DMS153 (cell line): ENCODE measurements at regions not wholly inside any gene's neighbourhood (a gene's known extent, or its start where the extent isn't known, plus 50 kb on each side); places are given as distances from the start of the nearest gene placed in this dataset.

Source experiments
- DNase-seq: peaks from one replicate; lab custom pipeline; 2025; lab: John Stamatoyannopoulos, UW

DNA sequence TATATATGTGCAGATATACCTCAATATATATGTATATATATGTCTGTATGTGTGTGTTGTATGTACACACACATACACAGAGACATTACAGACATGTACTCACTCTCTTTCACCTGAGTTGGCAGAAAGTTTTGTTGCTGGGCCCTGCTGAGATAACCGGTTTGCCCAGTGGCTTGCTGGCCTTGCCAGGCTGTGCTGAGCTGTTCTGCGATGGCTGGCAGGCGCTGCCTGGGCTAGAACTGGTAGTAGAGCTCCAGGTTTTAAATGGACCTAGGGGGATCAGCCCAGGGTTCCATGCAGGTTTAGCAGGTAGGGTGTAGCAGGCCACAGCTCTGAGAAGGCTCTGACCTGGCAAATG, 394.3 kb downstream of the GADD45G start:
- peak; percentile 52 for DNase-seq

DNA sequence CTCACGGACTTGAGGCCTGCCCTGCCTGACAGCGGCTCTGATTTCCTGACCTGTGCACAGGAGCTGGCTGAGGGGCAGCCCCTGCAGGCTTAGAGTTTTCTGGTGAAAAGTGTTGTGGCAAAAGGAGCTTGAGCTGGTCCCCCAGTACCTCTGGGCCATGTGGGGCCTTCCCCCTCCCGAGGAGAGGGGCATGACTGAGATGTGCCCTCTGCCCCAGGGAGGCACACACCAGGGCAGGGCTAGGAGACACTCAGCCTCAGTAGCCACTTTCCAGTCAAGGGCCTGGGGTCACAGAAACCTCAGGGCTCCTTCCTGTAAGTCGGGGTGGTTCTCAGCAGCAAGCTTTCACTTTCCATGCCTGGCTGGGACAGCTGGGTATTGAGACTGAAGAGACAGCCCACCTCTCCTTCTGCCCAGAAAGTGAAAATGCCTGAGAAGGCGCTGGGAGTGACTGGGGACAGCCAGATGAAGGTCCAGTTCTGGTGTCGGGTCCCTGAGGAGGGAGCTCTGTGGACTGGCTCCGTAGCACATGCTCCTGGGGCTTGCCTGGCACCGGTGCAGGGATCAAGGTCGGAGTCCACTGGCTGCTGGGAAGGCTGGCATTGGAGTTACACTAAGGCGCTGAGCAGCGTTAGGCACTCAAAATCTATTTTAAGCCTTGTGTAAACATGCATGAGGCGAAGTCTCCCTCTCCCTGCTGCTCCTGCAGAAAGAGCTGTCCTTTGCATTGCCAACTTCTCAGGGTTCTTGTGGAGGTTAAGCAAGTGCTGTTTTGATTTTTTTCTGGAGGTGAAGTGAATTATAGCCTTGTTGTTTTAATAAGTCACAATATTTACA, 394.9 kb downstream of the GADD45G start:
- peak; percentile 93 for DNase-seq

DNA sequence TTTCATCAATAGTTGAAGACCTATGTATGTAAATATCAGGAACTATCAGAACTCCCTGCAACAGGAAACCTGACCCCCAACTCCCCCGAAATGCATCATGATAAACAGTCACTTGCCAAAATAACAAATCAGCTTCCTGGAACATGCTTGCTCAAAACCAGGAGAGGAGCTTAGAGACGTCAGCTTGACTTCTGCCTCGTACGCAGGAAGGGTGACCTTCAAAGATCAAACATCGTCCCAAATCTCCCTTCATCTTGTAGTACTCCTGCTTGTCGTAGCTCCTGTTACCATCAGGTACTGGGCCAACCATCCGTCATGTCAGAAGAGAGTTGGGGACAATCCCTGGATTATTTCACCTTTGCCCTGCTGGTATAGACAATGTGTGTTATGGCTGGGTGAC, 396.1 kb downstream of the GADD45G start:
- peak; percentile 72 for DNase-seq

DNA sequence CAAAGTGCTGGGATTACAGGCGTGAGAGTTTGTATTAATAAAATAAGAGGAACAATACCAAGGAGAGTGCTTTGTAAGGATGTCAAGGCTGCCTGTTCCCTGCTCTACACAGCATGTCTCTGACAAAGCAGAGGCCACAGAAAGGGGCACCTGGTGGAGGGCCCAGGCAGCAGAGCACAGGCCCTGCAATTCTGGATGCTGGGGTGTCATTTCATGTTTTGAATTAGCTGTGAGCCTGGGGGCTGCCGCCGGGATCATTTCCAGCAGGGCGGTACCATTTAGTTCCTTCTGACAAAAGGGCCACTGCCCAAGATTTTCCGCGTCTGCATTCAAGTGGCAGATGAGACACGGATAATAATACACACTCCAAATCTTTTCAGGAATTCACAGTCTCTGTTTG, 396.9 kb downstream of the GADD45G start:
- DNase-seq: no peak

DNA sequence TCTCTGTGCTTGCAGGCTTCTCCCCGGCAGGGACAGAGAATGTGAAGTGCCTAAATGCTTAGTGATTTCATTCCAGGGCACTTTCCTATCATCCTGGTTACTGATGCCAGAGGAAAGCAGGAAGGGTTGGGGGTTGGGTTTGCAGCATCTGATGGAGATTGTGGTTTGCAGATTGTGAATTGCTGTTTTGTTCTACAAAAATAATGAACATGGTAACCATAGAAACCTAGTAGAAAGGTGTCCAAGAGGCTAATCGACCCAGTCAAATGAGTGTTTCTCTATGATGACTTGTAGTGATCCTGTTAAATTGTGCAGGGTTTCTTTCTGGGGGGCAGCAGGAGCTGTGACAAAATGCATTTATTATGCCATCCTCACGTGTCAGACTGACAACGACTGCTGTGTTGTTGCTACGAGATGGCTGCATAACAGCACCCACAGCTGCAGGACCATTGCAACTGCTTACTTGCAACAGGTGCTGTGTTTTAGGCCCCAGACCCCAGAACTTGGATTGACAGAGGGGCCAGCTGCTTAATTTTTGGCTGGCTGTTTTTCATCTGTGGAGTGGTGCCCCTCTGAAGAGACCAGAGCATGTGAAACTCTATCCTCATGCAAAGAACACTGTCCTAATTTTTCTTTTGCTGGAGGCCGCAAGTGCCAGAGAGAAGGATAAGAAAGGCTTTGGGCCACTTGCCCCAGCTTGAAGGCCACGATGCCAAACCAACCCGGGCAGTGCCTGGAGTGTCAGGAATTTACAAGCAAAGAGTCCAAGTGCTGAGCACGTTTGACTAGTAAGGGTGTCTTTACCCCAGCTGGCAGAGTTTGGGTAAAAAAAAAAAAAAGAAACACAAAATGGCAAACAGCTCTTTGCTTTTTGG, 397.8 kb downstream of the GADD45G start:
- DNase-seq: peak; percentile 44

DNA sequence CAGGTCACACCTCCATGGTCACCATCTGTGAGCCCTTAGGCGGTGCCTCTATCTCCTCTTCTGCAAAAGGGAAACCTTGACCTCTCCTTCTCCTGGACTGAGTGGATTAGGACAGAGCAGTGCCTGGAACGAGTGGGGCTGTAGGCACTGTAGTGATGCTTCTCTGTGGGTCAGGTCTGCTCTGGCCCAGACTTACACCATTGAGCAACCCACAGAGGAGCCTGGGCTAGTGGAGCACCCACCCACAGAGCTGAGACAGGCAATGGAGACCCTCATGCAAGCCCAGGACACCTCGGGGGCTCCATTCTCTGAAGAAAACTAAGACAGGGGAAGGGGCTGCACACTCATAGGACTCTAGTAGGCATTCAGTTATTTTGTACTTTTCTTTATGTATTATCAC, 400.6 kb downstream of the GADD45G start:
- DNase-seq: no peak

DNA sequence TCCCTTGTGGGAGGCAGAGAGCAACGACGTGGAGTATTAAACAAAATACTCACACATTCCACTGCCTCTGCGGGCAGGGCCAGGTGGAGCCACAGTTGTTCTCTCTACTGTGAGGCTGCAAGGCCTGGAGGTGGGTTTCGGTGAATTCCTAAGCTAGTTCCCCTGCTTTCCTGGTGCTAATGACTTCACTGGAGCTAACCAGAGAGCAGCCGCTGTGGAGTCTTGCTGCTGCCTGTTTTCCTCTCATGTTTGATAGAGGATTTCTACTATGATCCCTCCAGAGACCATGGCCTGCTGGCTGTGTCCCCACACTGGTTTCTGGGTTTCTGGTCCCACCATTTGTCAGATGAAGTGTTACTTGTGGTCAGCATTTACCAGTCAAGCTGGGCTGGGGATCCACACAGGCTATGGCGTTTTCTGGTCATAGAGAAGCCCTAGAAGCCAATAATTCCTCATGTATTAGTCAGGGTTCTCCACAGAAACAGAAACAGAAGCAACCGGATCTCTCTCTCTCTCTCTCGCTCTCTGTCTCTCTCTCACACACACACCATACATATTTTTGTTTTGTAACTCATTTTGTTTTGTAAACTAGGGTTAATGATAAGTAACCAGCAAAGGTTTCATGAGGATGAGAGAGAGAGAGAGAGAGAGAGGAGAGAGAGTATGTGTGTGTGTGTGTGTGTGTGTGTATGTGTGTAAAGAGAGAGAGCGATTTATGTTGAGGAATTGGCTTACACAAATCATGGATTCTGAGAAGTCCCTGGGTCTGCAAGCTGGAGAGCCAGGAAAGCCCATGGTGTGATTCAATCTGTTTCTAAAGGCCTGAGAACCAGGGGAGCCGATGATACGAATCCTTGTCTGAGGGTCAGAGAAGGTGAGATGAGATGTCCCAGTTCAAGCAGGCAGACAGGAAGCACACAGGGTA, 403.0 kb downstream of the GADD45G start:
- DNase-seq: no peak

DNA sequence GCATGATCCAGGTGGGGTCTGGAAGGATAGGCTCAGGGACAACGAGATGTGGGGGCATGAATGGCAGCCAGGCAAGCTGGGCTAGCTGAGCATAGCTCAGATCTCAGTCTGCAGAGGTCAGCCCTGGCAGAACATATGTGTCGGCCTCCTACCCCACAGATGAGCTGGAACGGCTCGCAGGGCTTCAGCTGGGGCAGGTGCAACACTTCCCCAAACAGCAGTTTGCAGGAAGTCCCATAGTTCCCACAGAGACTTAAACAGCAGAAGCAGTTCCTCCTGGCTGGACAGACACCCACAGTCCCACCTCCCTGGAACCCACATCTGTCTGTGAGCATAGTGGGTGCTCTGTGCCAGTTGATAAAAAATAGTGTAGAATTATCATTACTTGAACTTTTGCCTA, 404.6 kb downstream of the GADD45G start:
- no peak for DNase-seq

DNA sequence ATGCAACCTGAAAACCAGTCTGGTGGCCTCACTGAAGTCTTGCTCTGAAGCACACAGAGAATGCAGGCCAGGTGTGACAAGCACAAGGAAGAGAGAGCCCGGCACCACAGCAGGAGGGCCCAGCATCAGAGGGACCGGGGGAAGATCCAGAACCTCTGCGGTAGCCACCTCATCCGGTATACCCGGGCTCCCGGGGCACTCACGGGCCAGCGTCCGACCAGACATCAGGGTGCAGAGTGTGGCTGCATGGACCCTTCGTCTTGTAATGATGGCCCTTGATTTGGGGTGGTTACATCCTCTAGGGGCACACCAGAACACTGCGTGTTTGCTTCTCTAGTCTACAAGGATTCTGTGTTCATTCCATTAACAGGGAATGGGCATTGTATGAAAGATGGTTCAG, 406.0 kb downstream of the GADD45G start:
- DNase-seq: no peak

DNA sequence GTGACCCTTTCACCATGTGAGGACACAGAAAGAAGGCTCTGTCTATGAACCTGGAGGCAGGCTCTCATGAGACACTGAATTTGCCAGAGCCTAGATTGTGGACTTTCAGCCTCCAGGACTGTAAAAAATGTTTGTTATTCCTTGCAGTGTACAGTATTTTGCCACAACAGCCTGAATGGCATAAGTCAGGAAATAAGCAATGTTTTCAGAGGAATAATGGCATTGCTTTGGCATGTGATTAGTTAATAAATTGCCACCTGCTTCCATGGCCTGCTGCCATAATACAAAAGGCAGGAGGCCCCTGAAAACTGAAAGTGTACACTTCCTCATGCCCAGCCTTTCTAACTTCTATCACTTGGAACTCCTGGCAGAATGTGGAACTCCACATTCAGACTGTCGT, 408.1 kb downstream of the GADD45G start:
- no peak for DNase-seq

DNA sequence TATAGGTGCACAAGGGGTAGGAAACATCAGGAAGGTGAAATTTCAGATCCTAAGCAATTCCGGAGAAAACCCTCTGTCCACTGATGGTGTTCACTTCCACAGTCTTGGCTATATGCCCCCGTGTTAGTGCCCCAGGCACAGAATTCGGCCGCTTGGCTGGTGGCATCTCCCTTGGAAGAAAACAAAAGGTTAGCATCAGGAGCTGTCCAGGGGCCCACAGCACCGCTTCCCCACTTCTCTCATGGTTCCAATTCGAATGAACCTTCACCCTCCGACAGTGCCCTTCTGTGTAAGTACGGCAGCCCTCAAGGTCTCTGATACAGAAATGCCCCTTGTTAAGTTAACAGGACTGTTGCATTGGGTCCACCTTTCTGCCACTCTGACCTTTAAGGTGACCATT, 409.0 kb downstream of the GADD45G start:
- no peak for DNase-seq

DNA sequence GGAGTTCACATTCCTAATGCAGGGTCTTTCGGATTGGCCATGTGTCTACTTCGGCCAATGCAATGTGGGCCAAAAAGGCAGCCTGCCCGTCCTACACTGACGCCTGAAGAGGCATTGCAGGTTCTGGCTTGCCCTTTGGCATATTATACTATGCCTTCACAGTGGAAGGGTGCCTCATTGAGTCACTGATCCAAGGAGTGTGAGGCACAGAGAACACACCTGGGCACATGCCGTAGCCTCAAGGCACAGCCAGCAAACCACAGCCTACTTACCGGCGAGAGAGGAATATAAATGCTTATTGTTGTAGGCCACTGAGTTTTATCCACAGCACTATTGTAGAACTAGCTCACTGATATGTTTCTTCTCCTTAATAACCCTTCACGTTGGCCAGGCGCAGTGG, 409.6 kb downstream of the GADD45G start:
- DNase-seq: no peak

DNA sequence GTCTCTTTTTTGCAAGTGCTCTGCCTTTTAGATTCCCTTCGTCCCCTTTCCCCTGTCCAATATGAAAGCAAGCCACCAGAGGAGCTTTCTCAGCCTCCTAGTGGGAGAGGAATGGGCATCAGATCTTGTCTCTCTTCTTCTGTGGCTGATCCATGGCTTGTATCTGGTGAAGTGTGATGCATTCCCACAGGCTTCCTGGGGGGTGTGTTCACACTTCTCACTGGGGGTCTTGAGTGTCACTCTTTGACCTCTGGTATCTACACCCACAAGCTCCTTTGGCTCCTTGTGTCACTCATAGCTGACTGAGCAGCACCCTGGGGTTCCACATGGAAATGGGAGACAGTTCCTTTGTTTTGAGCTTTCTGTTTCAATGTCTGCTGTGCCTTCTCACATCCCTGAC, 411.5 kb downstream of the GADD45G start:
- DNase-seq: no peak

DNA sequence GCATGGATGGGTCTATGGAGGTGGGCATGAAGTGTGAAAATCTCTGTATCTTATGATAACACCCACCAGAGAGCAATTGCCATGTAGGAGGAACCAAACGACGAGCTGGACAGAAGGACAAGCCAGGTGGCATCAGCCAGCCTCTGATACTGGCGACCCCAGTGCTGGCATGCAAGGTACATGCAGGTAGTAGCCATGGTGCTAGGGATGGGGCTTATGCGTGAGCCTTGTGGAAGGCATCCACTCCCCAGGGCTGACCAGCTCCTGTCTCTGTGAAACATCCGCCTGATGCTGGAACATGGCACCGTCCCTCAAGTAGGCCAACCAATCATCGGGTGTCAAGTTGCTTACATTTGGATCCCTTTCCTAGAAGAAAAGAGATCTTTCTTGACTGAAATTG, 412.9 kb downstream of the GADD45G start:
- no peak for DNase-seq

DNA sequence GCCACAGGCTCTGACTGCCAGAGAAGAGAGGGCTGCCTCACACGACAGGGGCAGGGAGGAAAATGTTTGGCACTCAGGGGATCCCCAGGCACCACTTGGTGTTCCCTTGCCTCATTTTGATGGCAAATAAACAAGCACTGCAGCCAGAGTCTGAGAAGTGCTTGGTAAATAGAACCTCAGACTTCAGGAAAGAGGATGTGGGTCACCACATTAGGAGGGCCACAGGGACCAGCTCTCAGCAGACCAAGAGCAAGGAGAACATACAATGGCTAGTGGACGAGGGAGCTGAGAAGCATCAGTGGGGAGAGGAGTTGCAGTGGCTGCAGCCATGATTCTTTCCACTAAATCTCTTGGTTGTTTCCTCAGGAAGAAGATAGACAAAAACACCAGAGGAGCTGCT, 413.9 kb downstream of the GADD45G start:
- peak; percentile 75 for DNase-seq

DNA sequence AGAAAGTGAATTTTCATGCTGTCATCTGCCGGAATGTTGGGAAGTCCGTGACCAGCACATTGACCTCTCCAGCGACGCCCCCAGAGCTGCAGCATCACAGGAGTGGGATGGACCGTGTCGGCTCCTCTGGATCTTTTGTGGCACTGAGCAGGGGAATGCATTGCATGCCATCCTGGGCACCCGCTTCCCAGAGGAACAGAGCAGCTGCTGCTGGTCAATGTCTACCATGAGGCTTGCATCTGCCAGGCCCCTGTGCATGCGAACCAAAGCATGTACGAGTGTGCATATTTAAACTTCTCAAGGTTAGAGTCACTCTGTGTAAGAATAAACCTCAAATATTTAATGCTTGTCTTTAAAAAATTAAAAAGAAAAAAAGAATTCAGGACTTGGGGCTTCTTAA, 414.8 kb downstream of the GADD45G start:
- no peak for DNase-seq

DNA sequence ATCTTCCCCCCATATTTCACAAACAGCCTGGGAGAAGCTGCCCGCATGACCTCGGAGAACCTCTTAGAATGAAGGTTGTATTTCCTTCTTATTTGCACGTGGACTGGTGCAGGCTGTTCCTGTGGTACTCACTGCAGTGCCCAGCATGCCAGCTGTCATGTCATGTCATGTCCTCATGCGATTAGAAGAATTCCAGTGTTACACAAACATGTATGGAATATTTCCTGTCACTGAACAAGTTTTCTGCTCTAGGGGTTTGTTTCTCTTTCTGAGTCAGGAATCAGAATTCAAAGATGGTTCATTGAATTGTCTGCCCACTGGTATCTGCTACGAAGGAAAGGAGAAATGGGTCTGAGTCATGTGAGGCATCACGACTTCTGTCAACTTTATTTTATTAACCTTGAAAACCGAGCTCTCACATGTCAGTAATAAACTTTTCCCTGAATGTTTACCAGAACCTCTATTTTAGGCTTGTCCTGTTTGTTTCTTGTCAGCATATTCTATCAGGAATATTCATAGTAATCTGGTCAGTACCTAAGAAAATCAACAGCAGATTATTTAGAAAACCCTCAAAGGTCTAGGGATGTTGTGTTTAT, 415.6 kb downstream of the GADD45G start:
- DNase-seq: no peak

DNA sequence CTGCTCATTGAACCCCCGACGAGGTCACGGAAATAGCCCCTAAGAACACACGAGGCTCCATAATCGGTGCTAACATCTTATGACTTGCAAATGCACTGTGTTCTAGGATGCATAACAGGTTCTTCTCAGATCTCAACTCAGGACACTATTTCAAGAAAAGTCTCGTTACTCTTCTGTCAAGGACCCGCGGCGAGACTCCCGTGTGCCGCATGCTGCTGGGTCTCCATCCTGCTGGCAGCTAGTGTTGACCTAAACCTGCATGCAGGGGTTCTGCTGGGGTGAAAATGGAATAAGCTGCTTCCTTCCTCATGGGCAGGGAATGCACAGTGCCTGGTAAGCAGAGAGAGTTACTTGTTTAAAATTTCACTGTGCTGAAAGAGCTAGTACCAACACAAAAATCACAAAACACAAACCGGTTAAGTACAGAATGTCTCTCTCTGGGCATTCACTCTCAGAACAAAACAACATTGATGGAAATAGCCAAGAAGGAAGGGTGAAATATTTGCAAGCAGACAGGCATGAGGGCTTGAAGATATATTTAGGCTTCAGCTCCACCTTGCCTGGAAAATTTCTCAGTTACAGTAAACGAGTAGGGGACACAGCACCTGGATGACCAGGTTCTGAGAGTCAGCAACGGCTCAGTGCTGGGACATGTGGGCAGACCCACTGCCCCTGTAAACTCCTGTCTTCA, 416.5 kb downstream of the GADD45G start:
- no peak for DNase-seq

DNA sequence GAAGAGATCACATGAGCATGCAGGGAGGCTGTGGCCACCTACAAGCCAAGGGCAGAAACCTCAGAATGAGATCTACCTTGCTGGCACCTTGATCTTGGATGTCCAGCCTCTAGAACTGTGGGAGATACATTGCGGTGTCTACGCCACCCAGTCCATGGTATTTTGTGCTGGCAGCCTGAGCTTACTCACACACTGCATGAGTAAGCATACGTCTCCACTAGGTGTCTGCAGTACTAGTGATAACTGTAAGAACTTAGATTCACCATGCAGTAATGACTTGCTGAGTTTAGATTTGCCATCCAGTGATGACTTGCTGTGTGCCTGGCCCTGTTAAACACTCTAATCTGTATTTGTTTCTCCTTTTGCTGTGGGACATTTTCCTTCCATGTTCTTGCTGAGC, 417.7 kb downstream of the GADD45G start:
- no peak for DNase-seq

DNA sequence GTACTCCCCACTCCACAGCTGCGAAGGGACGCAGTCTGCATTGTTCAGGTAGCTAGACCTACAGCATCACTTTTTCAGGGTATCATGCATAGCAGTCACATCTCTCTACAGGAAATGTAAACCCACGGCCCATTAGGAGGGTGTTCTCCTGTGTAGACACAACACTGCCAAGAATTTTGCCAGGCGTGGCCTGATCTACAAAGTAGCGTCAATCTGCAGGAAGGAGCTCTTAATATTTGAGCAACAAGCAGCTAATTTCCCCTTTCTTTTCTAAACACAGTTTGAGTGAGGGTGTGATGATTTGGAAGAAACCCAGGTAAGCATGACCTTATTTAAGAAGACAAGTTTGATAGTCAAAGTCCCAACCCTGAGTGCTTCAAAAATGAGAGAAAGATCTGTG, 419.0 kb downstream of the GADD45G start:
- DNase-seq: no peak

DNA sequence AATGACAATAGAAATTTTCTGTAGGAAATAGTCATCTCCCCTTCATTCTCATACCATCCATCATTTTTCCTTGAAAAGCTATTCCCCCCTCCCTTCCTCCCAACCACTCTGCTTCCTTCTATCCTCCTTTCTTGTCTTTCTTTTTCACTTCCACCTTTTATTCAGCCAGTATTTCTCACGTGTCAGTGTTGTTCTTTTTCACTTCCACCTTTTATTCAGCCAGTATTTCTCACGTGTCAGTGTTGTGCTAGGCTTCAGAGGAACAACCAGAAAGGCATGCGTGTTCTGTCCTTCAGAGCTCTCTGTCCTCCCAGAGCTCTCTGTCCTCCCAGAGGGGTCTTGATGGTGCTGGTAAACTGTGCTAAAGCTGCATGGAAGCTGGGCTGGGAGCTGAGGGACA, 419.6 kb downstream of the GADD45G start:
- no peak for DNase-seq
